Kidney glomerular epithelial cell (primary cell): ENCODE measurements at regions not wholly inside any gene's neighbourhood (a gene's known extent, or its start where the extent isn't known, plus 50 kb on each side); places are given as distances from the start of the nearest gene placed in this dataset.
"Not testable (repeated sequence)": the region's sequence is repeated elsewhere in the genome, so short reads cannot be mapped to it uniquely, and the experiment has no call there.

Source experiments
- DNase-seq: peaks from one replicate; lab custom pipeline; 2025; lab: John Stamatoyannopoulos, UW

GRCh38 chr13:33659894-33660293 is 158.1 kb upstream of the RFC3 start:
- DNase-seq: no peak

- no peak for DNase-seq
Measured at GRCh38 chr13:33662392-33662791, 155.6 kb upstream of the RFC3 start.

GRCh38 chr13:33665626-33666175 is 152.2 kb upstream of the RFC3 start:
- DNase-seq: no peak

- DNase-seq: no peak
Measured at GRCh38 chr13:33671560-33671959, 146.4 kb upstream of the RFC3 start.

GRCh38 chr13:33672022-33672421 is 145.9 kb upstream of the RFC3 start:
- DNase-seq: not testable (repeated sequence)

GRCh38 chr13:33676045-33676989 is 141.6 kb upstream of the RFC3 start:
- DNase-seq: peak; percentile 39

- DNase-seq: no peak
Measured at GRCh38 chr13:33677215-33677614, 140.7 kb upstream of the RFC3 start.

- DNase-seq: no peak
Measured at GRCh38 chr13:33678084-33678483, 139.9 kb upstream of the RFC3 start.

- peak; percentile 87 for DNase-seq
Measured at GRCh38 chr13:33678906-33679657, 138.9 kb upstream of the RFC3 start.

GRCh38 chr13:33679658-33680012 is 138.3 kb upstream of the RFC3 start:
- no peak for DNase-seq

- DNase-seq: no peak
Measured at GRCh38 chr13:33682020-33682564, 135.9 kb upstream of the RFC3 start.

- not testable (repeated sequence) for DNase-seq
Measured at GRCh38 chr13:33682646-33683045, 135.3 kb upstream of the RFC3 start.

GRCh38 chr13:33683376-33683775 is 134.6 kb upstream of the RFC3 start:
- DNase-seq: no peak

- DNase-seq: no peak
Measured at GRCh38 chr13:33684874-33685273, 133.1 kb upstream of the RFC3 start.

- DNase-seq: no peak
Measured at GRCh38 chr13:33686772-33687480, 131.0 kb upstream of the RFC3 start.

- DNase-seq: no peak
Measured at GRCh38 chr13:33690354-33690753, 127.6 kb upstream of the RFC3 start.

- DNase-seq: no peak
Measured at GRCh38 chr13:33691980-33692379, 126.0 kb upstream of the RFC3 start.

GRCh38 chr13:33692531-33692930 is 125.4 kb upstream of the RFC3 start:
- no peak for DNase-seq

- DNase-seq: no peak
Measured at GRCh38 chr13:33694546-33694945, 123.4 kb upstream of the RFC3 start.

- no peak for DNase-seq
Measured at GRCh38 chr13:33696530-33696929, 121.4 kb upstream of the RFC3 start.

GRCh38 chr13:33697926-33698325 is 120.0 kb upstream of the RFC3 start:
- DNase-seq: no peak

GRCh38 chr13:33707449-33707848 is 110.5 kb upstream of the RFC3 start:
- DNase-seq: no peak
